ENCODE measurements at regions not wholly inside any gene's neighbourhood (a gene's known extent, or its start where the extent isn't known, plus 50 kb on each side); places are given as distances from the start of the nearest gene placed in this dataset.
"Not testable (repeated sequence)": the region's sequence is repeated elsewhere in the genome, so short reads cannot be mapped to it uniquely, and the experiment has no call there.

- Mint-ChIP-seq H3K27ac (no peak overlapping the region), H3K9me3 (ENCODE audit: low read depth) (peaks cover 14% of the 10 kb centered on the region), H3K4me3 (no peak overlapping the region), H3K27me3 (no peaks in the 10 kb centered on the region), H3K36me3 (peaks cover 1% of the 10 kb centered on the region), H3K4me1 (no peaks in the 10 kb centered on the region)
- CTCF ChIA-PET = no interaction called here
- DNase-seq = no peak
- no peak for ATAC-seq
Observed at GRCh38 chr2:51976623-51977022, 944.7 kb upstream of the NRXN1 start.

GRCh38 chr2:51971136-51971535 lies 939.2 kb upstream of the NRXN1 start:
- no peak overlapping the region for H3K4me3 Mint-ChIP-seq
- CTCF ChIA-PET = no interaction called here

GRCh38 chr2:51969347-51969746 lies 937.4 kb upstream of the NRXN1 start:
- Mint-ChIP-seq H3K9me3 (ENCODE audit: low read depth) (peaks cover 10% of the 10 kb centered on the region), H3K27me3 (no peaks in the 10 kb centered on the region), H3K4me1 (no peaks in the 10 kb centered on the region), H3K27ac (no peak overlapping the region), H3K4me3 (no peak overlapping the region), H3K36me3 (peaks cover 1% of the 10 kb centered on the region)
- CTCF ChIA-PET = no interaction called here
- ATAC-seq (no peak), DNase-seq (no peak)

More at GRCh38 chr2:51971136-51971535, 939.2 kb upstream of the NRXN1 start:
- Mint-ChIP-seq H3K27me3 (no peaks in the 10 kb centered on the region), H3K36me3 (peaks cover 1% of the 10 kb centered on the region), H3K9me3 (ENCODE audit: low read depth) (peaks cover 10% of the 10 kb centered on the region), H3K27ac (no peak overlapping the region), H3K4me1 (no peaks in the 10 kb centered on the region)
- ATAC-seq = no peak
- no peak for DNase-seq

GRCh38 chr2:51960841-51961335 lies 929.0 kb upstream of the NRXN1 start:
- CTCF ChIA-PET = no interaction called here
- Mint-ChIP-seq H3K27ac (no peak overlapping the region), H3K36me3 (no peaks in the 10 kb centered on the region), H3K4me1 (no peaks in the 10 kb centered on the region), H3K9me3 (ENCODE audit: low read depth) (no peaks in the 10 kb centered on the region), H3K4me3 (no peak overlapping the region), H3K27me3 (no peaks in the 10 kb centered on the region)
- ATAC-seq (no peak), DNase-seq (no peak)

- Mint-ChIP-seq H3K4me3 (no peak overlapping the region), H3K27ac (no peak overlapping the region), H3K36me3 (no peaks in the 10 kb centered on the region), H3K4me1 (no peaks in the 10 kb centered on the region), H3K27me3 (no peaks in the 10 kb centered on the region), H3K9me3 (ENCODE audit: low read depth) (no peaks in the 10 kb centered on the region)
- no peak for DNase-seq
- CTCF ChIA-PET = no interaction called here
- no peak for ATAC-seq
Observed at GRCh38 chr2:51960281-51960680, 928.3 kb upstream of the NRXN1 start.

- ATAC-seq = no peak
- Mint-ChIP-seq H3K4me3 (no peak overlapping the region), H3K27me3 (no peaks in the 10 kb centered on the region), H3K27ac (no peak overlapping the region), H3K36me3 (no peaks in the 10 kb centered on the region), H3K9me3 (ENCODE audit: low read depth) (no peaks in the 10 kb centered on the region), H3K4me1 (no peaks in the 10 kb centered on the region)
- CTCF ChIA-PET = no interaction called here
- no peak for DNase-seq
Observed at GRCh38 chr2:51959696-51960095, 927.8 kb upstream of the NRXN1 start.

- no peaks in the 10 kb centered on the region for H3K27me3 Mint-ChIP-seq
- DNase-seq (no peak), ATAC-seq (no peak)
- no peak overlapping the region for H3K27ac Mint-ChIP-seq
- H3K9me3 Mint-ChIP-seq (ENCODE audit: low read depth) = peaks cover 16% of the 10 kb centered on the region
- CTCF ChIA-PET = no interaction called here
- no peak overlapping the region for H3K4me3 Mint-ChIP-seq
- no peaks in the 10 kb centered on the region for H3K36me3 Mint-ChIP-seq
- H3K4me1 Mint-ChIP-seq = no peaks in the 10 kb centered on the region
Observed at GRCh38 chr2:51953931-51954330, 922.0 kb upstream of the NRXN1 start.

- Mint-ChIP-seq H3K27me3 (no peaks in the 10 kb centered on the region), H3K36me3 (no peaks in the 10 kb centered on the region), H3K4me3 (no peak overlapping the region), H3K27ac (no peak overlapping the region), H3K9me3 (ENCODE audit: low read depth) (peaks cover 8% of the 10 kb centered on the region), H3K4me1 (no peaks in the 10 kb centered on the region)
- CTCF ChIA-PET = no interaction called here
- no peak for DNase-seq
- no peak for ATAC-seq
Observed at GRCh38 chr2:51921076-51921475, 889.1 kb upstream of the NRXN1 start.

- Mint-ChIP-seq H3K9me3 (ENCODE audit: low read depth) (peaks cover 6% of the 10 kb centered on the region), H3K36me3 (no peaks in the 10 kb centered on the region), H3K4me1 (no peaks in the 10 kb centered on the region), H3K27ac (no peak overlapping the region), H3K4me3 (no peak overlapping the region), H3K27me3 (no peaks in the 10 kb centered on the region)
- CTCF ChIA-PET = no interaction called here
- no peak for DNase-seq
- no peak for ATAC-seq
Observed at GRCh38 chr2:51920509-51920908, 888.6 kb upstream of the NRXN1 start.

GRCh38 chr2:51919395-51919794 lies 887.5 kb upstream of the NRXN1 start:
- Mint-ChIP-seq H3K9me3 (ENCODE audit: low read depth) (peaks cover 6% of the 10 kb centered on the region), H3K4me3 (no peak overlapping the region), H3K4me1 (no peaks in the 10 kb centered on the region), H3K27me3 (no peaks in the 10 kb centered on the region), H3K36me3 (no peaks in the 10 kb centered on the region), H3K27ac (no peak overlapping the region)
- no peak for ATAC-seq
- CTCF ChIA-PET = no interaction called here
- DNase-seq = no peak

GRCh38 chr2:51918113-51918512 lies 886.2 kb upstream of the NRXN1 start:
- H3K27me3 Mint-ChIP-seq = no peaks in the 10 kb centered on the region
- H3K4me1 Mint-ChIP-seq = no peaks in the 10 kb centered on the region
- H3K9me3 Mint-ChIP-seq (ENCODE audit: low read depth) = peaks cover 8% of the 10 kb centered on the region
- CTCF ChIA-PET = no interaction called here
- H3K36me3 Mint-ChIP-seq = no peaks in the 10 kb centered on the region
- DNase-seq (no peak), ATAC-seq (no peak)
- no peak overlapping the region for H3K4me3 Mint-ChIP-seq
- no peak overlapping the region for H3K27ac Mint-ChIP-seq

- peaks cover 6% of the 10 kb centered on the region for H3K9me3 Mint-ChIP-seq (ENCODE audit: low read depth)
- no peak overlapping the region for H3K4me3 Mint-ChIP-seq
- H3K4me1 Mint-ChIP-seq = no peaks in the 10 kb centered on the region
- DNase-seq (no peak), ATAC-seq (no peak)
- H3K27ac Mint-ChIP-seq = no peak overlapping the region
- CTCF ChIA-PET = no interaction called here
- H3K27me3 Mint-ChIP-seq = no peaks in the 10 kb centered on the region
- no peaks in the 10 kb centered on the region for H3K36me3 Mint-ChIP-seq
Observed at GRCh38 chr2:51903728-51904127, 871.8 kb upstream of the NRXN1 start.

- Mint-ChIP-seq H3K36me3 (no peaks in the 10 kb centered on the region), H3K27ac (no peak overlapping the region), H3K4me3 (no peak overlapping the region), H3K4me1 (no peaks in the 10 kb centered on the region), H3K27me3 (no peaks in the 10 kb centered on the region), H3K9me3 (ENCODE audit: low read depth) (peaks cover 9% of the 10 kb centered on the region)
- ATAC-seq (no peak), DNase-seq (no peak)
- CTCF ChIA-PET = no interaction called here
Observed at GRCh38 chr2:51899643-51900042, 867.7 kb upstream of the NRXN1 start.

- DNase-seq; ATAC-seq; H3K27ac Mint-ChIP-seq; H3K36me3 Mint-ChIP-seq; H3K9me3 Mint-ChIP-seq (ENCODE audit: low read depth); CTCF ChIA-PET; H3K4me1 Mint-ChIP-seq; H3K4me3 Mint-ChIP-seq; H3K27me3 Mint-ChIP-seq: not testable (repeated sequence)
Observed at GRCh38 chr2:51894584-51894983, 862.7 kb upstream of the NRXN1 start.

- CTCF ChIA-PET = no interaction called here
- no peak for ATAC-seq
- H3K27me3 Mint-ChIP-seq = no peaks in the 10 kb centered on the region
Observed at GRCh38 chr2:51888120-51888519, 856.2 kb upstream of the NRXN1 start.

More at GRCh38 chr2:51888120-51888519, 856.2 kb upstream of the NRXN1 start:
- Mint-ChIP-seq H3K27ac (no peak overlapping the region), H3K4me3 (no peak overlapping the region), H3K9me3 (ENCODE audit: low read depth) (peaks cover 15% of the 10 kb centered on the region), H3K36me3 (no peaks in the 10 kb centered on the region), H3K4me1 (no peaks in the 10 kb centered on the region)
- DNase-seq = no peak
